GM18520 (cell line): ENCODE measurements at regions not wholly inside any gene's neighbourhood (a gene's known extent, or its start where the extent isn't known, plus 50 kb on each side); places are given as distances from the start of the nearest gene placed in this dataset.

Experiments
- ATAC-seq: cut with Tn5 transposase; IDR thresholded peaks from one replicate; pipeline ENCODE4 v1.9.1; 2021; ENCODE audit not compliant: unreplicated experiment

GRCh38 chr12:93011100-93011499 is 82.0 kb upstream of the EEA1 start:
- ATAC-seq = no peak

GRCh38 chr12:93015871-93016751 is 87.0 kb upstream of the EEA1 start:
- no peak for ATAC-seq

- no peak for ATAC-seq
These were observed 87.8 kb upstream of the EEA1 start for GRCh38 chr12:93016752-93017350.

- no peak for ATAC-seq
These were observed 89.5 kb upstream of the EEA1 start for GRCh38 chr12:93018610-93019009.

GRCh38 chr12:93019212-93019927 is 90.3 kb upstream of the EEA1 start:
- ATAC-seq = no peak

GRCh38 chr12:93019975-93020630 is 91.0 kb upstream of the EEA1 start:
- ATAC-seq = no peak

GRCh38 chr12:93020631-93021597 is 91.8 kb upstream of the EEA1 start:
- no peak for ATAC-seq

GRCh38 chr12:93022603-93023340 is 93.7 kb upstream of the EEA1 start:
- ATAC-seq = no peak

GRCh38 chr12:93025145-93026103 is 96.3 kb upstream of the EEA1 start:
- ATAC-seq = peak; percentile 52

- ATAC-seq = no peak
These were observed 97.9 kb upstream of the EEA1 start for GRCh38 chr12:93027041-93027440.

GRCh38 chr12:93029091-93029490 is 100.0 kb upstream of the EEA1 start:
- no peak for ATAC-seq

- ATAC-seq = no peak
These were observed 101.9 kb upstream of the EEA1 start for GRCh38 chr12:93031028-93031427.

GRCh38 chr12:93032758-93033157 is 103.7 kb upstream of the EEA1 start:
- no peak for ATAC-seq

- no peak for ATAC-seq
These were observed 104.9 kb upstream of the EEA1 start for GRCh38 chr12:93033948-93034347.

- ATAC-seq = no peak
These were observed 110.0 kb upstream of the EEA1 start for GRCh38 chr12:93039062-93039461.

- ATAC-seq = no peak
These were observed 110.8 kb upstream of the EEA1 start for GRCh38 chr12:93039930-93040329.

- ATAC-seq = no peak
These were observed 111.3 kb upstream of the EEA1 start for GRCh38 chr12:93040367-93040766.

- no peak for ATAC-seq
These were observed 112.3 kb upstream of the EEA1 start for GRCh38 chr12:93041416-93041815.
